Esophagus muscularis mucosa (tissue), 4 donors: ENCODE measurements at regions not wholly inside any gene's neighbourhood (a gene's known extent, or its start where the extent isn't known, plus 50 kb on each side); places are given as distances from the start of the nearest gene placed in this dataset.

Experiments used
- DNase-seq: peaks from one replicate; pipeline ENCODE4 v3.0.0-alpha.2; 2017; ENCODE audit errors: extremely low spot score
- H3K27ac ChIP-seq, 4 donors: fragments of 200-600 bp; sonication (generic); replicated peaks in 1 of 4; 1 replicate in 3 of 4; 2 replicates in 1 of 4; pipeline ENCODE4 v1.5.1; 2016 to 2019; ENCODE audit warnings: mild to moderate bottlenecking in 1 of 4
- H3K27me3 ChIP-seq, 4 donors: fragments of 200-600 bp; sonication (generic); one replicate each; pipeline versions ENCODE4 v1.5.1 to v1.6.0; 2016 to 2019
- H3K36me3 ChIP-seq, 4 donors: fragments of 200-600 bp; sonication (generic); one replicate each; pipeline ENCODE4 v1.5.1; 2016 to 2019
- H3K4me1 ChIP-seq, 4 donors: fragments of 200-600 bp; sonication (generic); one replicate each; pipeline ENCODE4 v1.5.1; 2016 to 2019
- H3K4me3 ChIP-seq, 4 donors: fragments of 200-600 bp; sonication (generic); 1 replicate in 2 of 4; 2 replicates in 2 of 4; pipeline ENCODE4 v1.5.1; 2016 to 2019; ENCODE audit warnings: mild to moderate bottlenecking in 4 of 4, moderate library complexity in 1 of 4
- H3K9me3 ChIP-seq, 4 donors: fragments of 200-600 bp; sonication (generic); 1 replicate in 3 of 4; 2 replicates in 1 of 4; pipeline ENCODE4 v1.5.1; 2016 to 2019
- CTCF ChIP-seq, 3 experiments: fragments of 200-600 bp in 2 of 3; fragments of 450-650 bp in 1 of 3; sonication (generic) in 2 of 3; IDR thresholded peaks; one replicate each; pipeline ENCODE4 v1.5.1; 2017 to 2019; ENCODE audit warnings: antibody characterized with exemption in 3 of 3, mild to moderate bottlenecking in 2 of 3, moderate library complexity in 1 of 3
- EP300 ChIP-seq: sonication (generic); formaldehyde crosslinking; IDR thresholded peaks from one replicate; pipeline ENCODE4 v1.6.1; 2017; ENCODE audit warnings: antibody characterized with exemption
- POLR2A ChIP-seq: fragments of 450-650 bp; IDR thresholded peaks from one replicate; pipeline ENCODE4 v1.6.1; 2017; ENCODE audit warnings: antibody characterized with exemption, moderate library complexity, mild to moderate bottlenecking, low read depth
- POLR2AphosphoS5 ChIP-seq, 2 donors: sonication (generic); formaldehyde crosslinking; IDR thresholded peaks; one replicate each; pipeline ENCODE4 v1.6.1; 2017; ENCODE audit warnings: antibody characterized with exemption in 2 of 2
- WGBS: methylation state at CpG from one replicate; pipeline ENCODE4 v1.1.5; 2018; 5-methylcytosine and 5-hydroxymethylcytosine counted together
- intact Hi-C: fragments of 100-400 bp; cut with DNase I; formaldehyde crosslinking; loops from one replicate; pipeline ENCODE4 v1.15.1; 2023

- no peak for TF ChIP-seq POLR2A
- TF ChIP-seq EP300: no peak
- TF ChIP-seq CTCF (IDR thresholded peaks at IDR 0.05): no peak
- TF ChIP-seq POLR2AphosphoS5 (IDR thresholded peaks at IDR 0.05): no peak
- WGBS: 83% methylated on average over 1 of the region's 1 CpG
- no peak overlapping the region for H3K4me3 ChIP-seq
- no peak for DNase-seq
- intact Hi-C loops: no loop called here
- no peaks in the 10 kb centered on the region for H3K4me1 ChIP-seq
- no peak overlapping the region for H3K27ac ChIP-seq
- H3K36me3 ChIP-seq: no peaks in the 10 kb centered on the region
- no peaks in the 10 kb centered on the region for H3K9me3 ChIP-seq
- H3K27me3 ChIP-seq: no peaks in the 10 kb centered on the region
Measured at GRCh38 chr13:84303035-84303434, 420.8 kb upstream of the SLITRK1 start.

- H3K4me1 ChIP-seq: no peaks in the 10 kb centered on the region
- H3K4me3 ChIP-seq: no peak overlapping the region
- intact Hi-C loops: no loop called here
- DNase-seq: no peak
- H3K36me3 ChIP-seq: no peaks in the 10 kb centered on the region
- H3K27me3 ChIP-seq: no peaks in the 10 kb centered on the region
- TF ChIP-seq CTCF (IDR thresholded peaks at IDR 0.05): no peak
- no peak for TF ChIP-seq POLR2AphosphoS5 (IDR thresholded peaks at IDR 0.05)
- TF ChIP-seq EP300: no peak
- TF ChIP-seq POLR2A: no peak
- H3K27ac ChIP-seq: no peak overlapping the region
- no peaks in the 10 kb centered on the region for H3K9me3 ChIP-seq
Measured at GRCh38 chr13:84297251-84297650, 415.0 kb upstream of the SLITRK1 start.

- H3K4me1 ChIP-seq: no peaks in the 10 kb centered on the region
- no peak for DNase-seq
- H3K9me3 ChIP-seq: no peaks in the 10 kb centered on the region
- no peaks in the 10 kb centered on the region for H3K27me3 ChIP-seq
- H3K27ac ChIP-seq: no peak overlapping the region
- WGBS: 76% methylated on average over 2 of the region's 2 CpGs
- H3K4me3 ChIP-seq: no peak overlapping the region
- intact Hi-C loops: no loop called here
- H3K36me3 ChIP-seq: no peaks in the 10 kb centered on the region
- TF ChIP-seq POLR2A: no peak
- TF ChIP-seq POLR2AphosphoS5 (IDR thresholded peaks at IDR 0.05): no peak
- TF ChIP-seq EP300: no peak
Measured at GRCh38 chr13:84296401-84296800, 414.1 kb upstream of the SLITRK1 start.

- no peaks in the 10 kb centered on the region for H3K36me3 ChIP-seq
- TF ChIP-seq POLR2A (no peak), EP300 (no peak), CTCF (IDR thresholded peaks at IDR 0.05) (no peak), POLR2AphosphoS5 (IDR thresholded peaks at IDR 0.05) (no peak)
- no peaks in the 10 kb centered on the region for H3K9me3 ChIP-seq
- no peak overlapping the region for H3K4me3 ChIP-seq
- 71% methylated on average over 3 of the region's 3 CpGs for whole genome bisulfite sequencing
- intact Hi-C loops: no loop called here
- no peaks in the 10 kb centered on the region for H3K27me3 ChIP-seq
- DNase-seq: no peak
- no peaks in the 10 kb centered on the region for H3K4me1 ChIP-seq
- H3K27ac ChIP-seq: no peak overlapping the region
Measured at GRCh38 chr13:84294576-84294975, 412.3 kb upstream of the SLITRK1 start.

DNA sequence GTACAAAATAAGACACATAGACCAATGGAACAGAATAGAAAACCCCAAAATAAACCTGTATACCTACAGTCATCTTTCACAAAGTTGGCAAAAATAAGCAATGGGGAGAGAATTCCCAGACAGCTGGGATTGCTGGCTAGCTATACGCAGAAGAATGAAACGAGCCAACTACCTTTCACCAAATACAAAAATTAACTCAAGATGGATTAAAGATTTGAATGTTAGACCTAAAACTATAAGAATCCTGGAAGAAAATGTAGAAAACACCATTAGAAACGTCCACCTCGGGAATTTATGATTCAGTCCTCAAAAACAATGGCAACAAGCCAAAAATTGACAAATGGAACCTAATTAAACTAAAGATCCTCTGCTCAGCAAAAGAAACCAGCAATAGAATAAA lies 408.1 kb upstream of the SLITRK1 start:
- 57% methylated on average over 4 of the region's 4 CpGs for WGBS
- DNase-seq: no peak
- no peaks in the 10 kb centered on the region for H3K27me3 ChIP-seq
- no peak overlapping the region for H3K4me3 ChIP-seq
- no peaks in the 10 kb centered on the region for H3K4me1 ChIP-seq
- no peak overlapping the region for H3K27ac ChIP-seq
- intact Hi-C loops: no loop called here
- H3K36me3 ChIP-seq: no peaks in the 10 kb centered on the region
- TF ChIP-seq POLR2A (no peak), EP300 (no peak), CTCF (IDR thresholded peaks at IDR 0.05) (no peak), POLR2AphosphoS5 (IDR thresholded peaks at IDR 0.05) (no peak)
- H3K9me3 ChIP-seq: no peaks in the 10 kb centered on the region
